GM19025 (cell line): ENCODE measurements at regions not wholly inside any gene's neighbourhood (a gene's known extent, or its start where the extent isn't known, plus 50 kb on each side); places are given as distances from the start of the nearest gene placed in this dataset.
"Not testable (repeated sequence)": the region's sequence is repeated elsewhere in the genome, so short reads cannot be mapped to it uniquely, and the experiment has no call there.

Experiments used
- ATAC-seq: cut with Tn5 transposase; IDR thresholded peaks from one replicate; pipeline ENCODE4 v1.9.1; 2021; ENCODE audit warnings: mild to moderate bottlenecking, low read depth, moderate library complexity; ENCODE audit not compliant: unreplicated experiment

DNA sequence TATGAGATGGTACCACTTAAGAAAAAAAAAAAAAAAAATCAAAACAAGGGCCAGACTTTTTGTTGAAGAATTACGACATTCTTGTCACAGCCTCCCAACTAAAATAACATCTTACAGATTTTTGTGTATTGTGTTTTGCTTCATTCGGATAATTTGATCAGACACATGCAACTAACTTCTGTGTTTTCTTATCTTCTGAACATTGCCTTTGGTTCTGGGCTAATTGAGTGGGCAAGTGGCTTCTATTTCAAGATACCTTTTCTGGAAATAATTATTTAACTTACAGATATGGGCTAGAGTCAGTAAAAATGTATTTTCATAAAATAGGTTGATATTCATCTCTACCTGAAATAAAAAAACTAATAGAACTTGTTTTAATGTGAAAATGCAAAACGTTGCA, 165.1 kb downstream of the ANKRD7 start:
- ATAC-seq, result no peak

DNA sequence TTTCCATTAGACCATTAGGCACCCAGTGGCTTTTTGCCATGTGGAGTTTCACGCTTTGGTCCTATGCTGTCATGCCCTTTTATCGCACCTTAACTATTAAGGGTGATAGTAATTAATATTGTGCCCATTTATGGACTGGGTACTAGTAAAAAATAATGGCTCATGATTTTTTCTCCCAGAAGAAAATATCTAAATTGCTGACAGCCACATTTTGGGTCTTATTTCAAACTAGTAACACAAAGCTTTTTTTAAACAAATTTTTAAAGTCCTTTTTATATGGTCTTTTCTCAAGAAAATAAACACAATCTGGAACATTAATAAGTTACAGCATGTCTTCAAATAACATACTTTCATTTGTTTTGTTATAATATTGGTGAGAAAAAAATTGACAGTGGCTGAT, 179.7 kb downstream of the ANKRD7 start:
- no peak for ATAC-seq

DNA sequence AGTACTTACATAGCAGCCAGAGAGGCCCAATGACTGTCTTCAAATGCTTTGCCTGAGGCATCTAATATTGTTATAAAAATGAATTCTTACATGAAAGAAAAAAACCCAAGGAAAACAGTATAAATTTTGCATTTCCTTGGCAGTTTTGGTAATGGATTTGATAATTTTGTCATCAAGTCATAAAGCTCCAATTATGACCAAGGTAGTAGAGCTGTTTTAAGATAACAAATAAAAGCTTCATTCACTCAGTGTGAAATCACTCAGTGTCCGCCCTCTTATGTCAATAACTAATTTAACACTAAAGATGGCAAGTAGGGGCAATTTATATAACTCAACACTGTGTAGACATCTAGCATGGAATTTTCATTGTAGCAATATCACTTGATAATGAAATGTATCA, 193.9 kb downstream of the ANKRD7 start:
- ATAC-seq, result no peak

DNA sequence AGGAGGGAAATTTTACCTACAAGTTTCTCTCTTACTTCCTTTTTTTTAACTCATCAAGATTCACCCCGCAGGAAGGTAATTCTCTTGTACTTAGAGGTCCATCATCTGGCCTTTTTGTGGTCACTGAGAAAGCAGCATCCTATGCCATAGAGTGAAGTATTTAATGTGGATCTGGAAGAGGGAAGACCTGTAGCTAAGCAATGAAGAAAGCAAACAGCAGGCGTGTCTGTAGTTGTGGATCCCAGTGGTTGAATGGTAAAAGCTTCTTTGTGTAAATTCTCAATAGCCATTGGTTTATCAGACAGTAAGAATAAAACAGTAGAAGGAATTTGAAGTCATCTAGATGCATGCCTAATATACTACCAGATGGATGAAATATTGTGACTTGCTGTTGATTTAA, 196.4 kb downstream of the ANKRD7 start:
- no peak for ATAC-seq

DNA sequence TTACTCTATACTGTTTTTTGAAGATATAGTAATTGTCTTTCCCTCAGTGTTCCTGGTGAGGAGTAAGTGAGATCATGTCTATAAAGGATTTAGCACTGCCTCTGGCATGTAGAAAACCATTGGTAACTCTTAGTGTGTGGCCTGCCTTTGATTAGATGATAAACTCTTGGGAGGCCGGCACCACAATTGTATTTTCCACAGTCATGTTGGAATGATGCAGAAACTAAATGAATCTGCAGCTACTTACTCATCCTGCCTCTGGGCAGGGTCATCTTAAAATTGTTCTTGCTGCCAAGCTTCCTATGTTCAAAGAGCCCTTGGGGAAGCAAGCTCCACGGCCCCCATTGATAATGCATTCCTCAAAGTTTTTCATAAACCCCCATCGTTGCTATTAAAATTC, 204.6 kb downstream of the ANKRD7 start:
- no peak for ATAC-seq

DNA sequence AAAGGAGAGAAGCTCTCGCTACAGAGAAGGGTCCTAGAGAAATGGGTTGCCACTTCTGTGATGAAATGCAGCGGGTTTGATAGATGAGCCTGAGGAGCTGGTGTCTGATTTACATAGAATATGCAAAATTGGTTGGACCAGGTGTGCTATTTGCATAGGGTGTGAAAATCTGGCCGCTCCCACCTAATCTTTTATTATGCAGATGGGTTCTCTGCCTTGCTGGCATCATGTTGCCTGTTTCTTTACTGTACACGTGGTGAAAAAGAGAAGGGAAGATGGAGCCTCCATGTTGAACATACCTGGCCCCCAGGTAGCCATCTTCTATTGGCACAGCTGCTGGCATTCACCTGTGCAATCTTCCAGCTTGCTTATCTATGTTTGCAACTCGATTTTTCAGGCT, 212.2 kb downstream of the ANKRD7 start:
- ATAC-seq, result no peak

DNA sequence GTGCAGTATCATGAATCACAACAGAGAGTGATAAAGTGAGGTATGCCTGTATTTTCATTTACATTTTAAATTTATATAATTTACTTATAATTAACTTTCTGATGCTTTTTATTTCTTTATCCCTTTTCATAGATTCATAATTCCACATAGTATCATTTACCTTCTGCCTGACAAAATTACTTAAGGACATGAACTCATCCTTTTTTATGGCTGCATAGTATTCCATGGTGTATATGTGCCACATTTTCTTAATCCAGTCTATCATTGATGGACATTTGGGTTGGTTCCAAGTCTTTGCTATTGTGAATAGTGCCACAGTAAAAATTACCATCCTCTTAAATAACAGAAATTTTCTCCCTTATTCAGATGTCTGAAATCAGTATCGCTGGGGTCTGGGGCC, 224.5 kb downstream of the ANKRD7 start:
- ATAC-seq, result not testable (repeated sequence)

DNA sequence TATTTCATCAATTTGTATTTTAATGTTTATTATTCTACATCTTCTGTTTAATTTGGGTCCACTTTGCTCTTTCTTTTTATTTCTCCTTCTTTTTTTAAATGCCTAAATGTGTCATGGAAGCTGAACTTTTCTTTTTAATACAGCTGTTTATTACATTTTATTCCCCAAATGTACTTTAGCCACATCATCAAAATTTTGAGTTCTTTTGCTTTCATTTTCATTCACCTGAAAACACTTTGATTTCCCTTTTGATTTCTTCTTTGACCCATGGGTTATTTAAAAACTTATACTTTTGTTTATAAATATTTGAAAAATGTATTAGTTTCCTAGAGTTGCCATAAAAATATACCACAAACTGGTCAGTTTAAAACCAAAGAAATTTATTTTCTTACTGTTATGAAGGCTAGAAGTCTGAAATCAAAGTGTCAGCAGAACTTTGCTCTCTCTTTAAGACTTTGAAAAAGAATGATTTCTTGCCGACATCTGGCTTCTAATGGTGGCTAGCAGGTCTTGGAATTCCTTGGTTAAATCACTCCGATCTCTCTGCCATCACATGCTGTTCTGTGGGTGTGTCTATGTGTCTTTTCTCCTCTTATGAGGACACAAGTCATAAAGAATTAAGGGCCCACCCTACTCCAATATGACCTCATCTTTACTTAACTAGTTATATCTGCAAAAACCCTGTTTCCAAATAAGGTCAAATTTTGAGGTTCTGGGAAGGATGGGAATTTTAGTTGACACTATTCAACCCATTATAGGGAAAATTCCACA, 225.5 kb downstream of the ANKRD7 start:
- no peak for ATAC-seq

DNA sequence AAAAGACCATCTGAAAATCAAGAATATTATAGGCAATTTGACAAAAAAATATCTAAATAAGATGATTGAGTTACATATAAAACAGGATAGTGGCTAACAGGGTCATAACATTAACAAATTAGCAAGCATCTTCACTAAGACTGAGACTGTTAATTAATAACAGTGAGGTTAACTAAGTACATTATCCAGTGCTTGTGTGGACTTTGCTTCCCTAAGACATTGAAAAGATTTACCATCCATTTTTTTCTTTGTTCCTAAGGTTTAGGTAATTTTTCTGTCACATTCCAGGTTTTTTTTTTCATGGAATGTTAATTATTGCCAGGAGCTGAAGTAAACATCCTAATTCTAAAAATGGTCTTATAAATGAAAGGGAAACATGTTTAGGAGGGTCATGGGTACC, 227.6 kb downstream of the ANKRD7 start:
- ATAC-seq, result no peak

DNA sequence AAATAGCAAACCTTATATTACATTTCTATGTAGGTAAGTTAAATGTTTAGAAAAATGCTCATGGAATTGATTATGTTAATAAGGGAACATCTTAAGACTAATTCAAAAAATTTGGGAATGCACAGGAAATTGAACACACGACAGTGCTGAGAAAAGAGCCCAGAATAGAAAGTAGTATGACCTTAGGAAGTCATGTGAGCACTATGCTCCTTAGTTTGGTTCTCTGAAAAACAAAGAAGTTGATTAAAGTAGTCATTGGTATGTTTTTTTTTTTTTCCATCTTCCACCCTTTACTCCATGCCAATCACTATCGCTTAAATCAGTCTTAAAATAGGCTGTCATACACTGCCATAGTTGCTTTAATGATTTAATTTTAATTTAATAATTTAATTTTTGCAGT, 242.9 kb downstream of the ANKRD7 start:
- no peak for ATAC-seq

DNA sequence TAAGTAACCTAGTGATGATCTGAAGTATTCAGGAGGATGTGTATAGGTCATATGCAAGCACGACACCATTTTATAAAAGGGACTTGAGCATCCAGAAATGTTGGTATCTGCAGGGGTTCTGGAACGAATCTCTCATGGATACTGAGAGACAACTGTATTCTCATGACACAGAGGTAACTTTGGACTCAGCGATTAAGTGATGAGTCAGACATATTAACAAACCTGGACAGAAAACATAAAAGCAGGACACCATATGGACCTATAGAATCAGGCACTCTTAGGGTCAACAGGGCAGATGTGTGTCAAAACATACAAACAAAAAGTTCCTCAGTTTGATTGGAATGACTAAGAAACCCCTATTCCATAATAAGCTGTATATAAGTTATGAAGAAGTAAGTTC, 248.1 kb downstream of the ANKRD7 start:
- no peak for ATAC-seq

DNA sequence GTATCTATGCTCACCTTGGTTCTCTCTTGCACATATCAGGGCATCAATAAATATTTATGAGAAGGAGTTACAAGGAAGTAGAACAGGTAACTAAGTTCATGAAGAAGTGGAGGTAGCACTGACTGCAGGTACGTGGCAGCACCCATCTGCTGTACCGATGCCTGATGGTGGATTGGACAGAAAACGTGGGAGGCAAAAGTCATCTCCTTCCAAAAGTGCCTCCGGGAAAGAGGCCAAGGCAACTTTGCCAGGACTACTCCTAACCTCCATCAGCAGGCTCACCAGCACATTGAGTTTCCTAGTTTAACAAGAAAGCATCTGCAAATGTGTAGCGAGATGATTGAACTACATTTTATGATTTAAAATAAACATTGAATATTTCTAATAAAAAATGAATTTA, 248.8 kb downstream of the ANKRD7 start:
- ATAC-seq, result no peak

DNA sequence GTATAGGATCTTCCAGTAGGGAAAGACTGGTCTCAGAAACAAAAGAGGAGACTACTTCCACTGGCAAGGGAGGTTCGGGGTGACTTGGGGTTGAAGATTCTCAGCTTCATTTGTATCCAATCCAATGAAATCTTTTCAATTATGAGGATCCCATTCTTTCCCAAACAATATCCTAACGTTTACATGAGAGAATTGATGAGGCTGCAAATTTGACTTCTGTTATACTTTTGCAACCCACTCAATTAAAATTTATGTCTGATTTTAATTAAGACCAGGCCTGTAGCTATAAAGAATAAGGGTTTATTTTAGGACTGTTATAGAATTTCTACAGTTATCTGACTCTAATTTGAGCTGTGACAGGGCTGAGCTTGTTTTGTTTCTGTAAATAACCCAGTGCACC, 251.5 kb downstream of the ANKRD7 start:
- ATAC-seq, result no peak

DNA sequence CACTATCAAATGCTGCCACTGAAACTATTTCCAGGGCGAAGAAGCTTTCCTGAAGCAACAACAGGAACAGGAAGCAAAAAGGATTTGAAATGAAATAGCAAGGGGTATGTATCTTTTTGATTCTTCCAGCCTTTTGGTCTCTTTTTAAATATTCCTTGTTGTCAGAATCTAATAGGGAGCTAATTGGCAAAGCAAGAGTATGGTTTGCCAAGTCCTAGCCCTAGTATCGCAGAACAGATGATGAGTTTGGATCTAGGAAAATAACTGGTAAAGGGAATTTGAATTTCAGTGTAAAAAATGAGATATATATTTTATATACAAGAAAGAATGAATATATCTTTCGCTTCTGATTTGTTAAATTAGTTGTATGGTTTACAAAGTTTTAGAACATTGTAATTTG, 252.5 kb downstream of the ANKRD7 start:
- no peak for ATAC-seq

DNA sequence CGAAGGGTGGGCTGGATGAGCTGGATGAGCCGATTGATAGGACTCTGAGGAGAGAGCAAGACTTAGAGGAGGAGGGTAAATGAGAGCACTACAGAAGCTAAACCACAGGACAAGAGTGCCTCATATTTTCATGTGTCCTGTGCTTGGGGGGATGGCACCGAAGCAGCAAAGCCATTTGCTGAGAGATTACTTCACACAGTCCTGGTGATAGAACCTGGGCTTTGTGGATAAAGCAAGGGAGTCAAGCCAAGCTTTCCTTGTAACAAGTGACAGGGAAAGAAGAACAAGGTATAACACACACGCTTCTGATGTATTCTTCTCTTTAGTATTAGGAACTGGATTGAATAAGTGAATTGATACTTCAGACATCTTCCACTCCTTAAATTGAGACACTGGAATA, 253.7 kb downstream of the ANKRD7 start:
- no peak for ATAC-seq

DNA sequence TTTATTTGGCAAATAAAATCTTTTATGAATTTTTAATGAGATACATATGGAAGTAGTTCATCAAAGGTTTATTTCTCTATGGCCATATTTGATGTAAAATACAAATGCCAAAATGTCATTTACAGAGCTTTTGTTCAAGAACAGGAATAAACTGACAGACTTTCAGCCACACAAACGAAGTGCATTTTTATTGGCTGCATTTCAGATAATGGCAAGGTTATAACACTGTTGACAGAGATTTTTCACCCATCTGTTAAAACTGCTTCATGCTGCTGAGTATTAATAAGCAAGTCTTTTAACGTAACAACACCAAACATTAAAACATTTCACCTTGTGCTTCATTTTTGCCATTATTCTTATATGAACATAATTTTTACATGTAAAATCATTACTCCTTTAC, 254.4 kb downstream of the ANKRD7 start:
- no peak for ATAC-seq

DNA sequence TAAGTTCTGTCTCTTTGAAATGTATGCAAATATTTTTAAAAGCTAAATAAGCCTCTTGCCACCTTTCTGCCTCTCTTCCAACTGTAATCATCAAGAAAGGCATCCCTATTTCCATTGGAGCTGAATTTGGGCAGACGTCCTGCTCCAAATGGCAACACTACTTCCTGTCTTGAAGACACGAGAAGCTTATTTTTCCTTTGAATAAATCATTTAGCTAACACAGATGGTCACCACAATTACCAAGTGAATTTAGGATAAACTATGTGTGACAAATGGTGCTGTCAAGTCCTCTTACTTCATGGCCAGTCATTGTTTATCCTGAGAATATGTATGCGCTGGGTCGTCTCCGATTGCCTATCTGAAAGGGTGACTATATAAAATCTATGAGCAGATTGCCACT, 268.0 kb downstream of the ANKRD7 start:
- ATAC-seq, result no peak

DNA sequence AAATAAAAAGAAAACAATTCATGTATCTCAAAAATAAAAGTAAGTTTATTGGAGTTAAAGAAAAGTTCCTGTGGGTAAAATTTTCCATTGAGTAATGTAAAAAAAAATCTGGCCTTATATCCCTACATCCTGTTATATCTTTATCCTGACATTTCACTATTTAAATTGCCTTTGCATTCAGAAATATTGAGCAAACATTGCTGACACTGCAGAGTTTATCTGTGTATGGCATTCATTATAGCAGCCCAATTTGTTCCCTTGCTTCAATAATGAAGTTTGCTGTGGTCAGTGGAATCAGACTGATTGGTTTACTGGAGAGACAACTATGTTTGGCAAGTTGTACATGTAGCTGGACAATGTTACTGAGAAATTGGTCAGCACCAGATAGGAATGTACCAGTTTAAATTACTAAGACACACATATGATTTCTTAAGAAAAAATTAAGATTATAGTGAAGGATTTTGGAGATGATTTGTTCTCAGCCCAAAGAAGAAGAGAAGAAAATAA, 271.7 kb downstream of the ANKRD7 start:
- no peak for ATAC-seq

DNA sequence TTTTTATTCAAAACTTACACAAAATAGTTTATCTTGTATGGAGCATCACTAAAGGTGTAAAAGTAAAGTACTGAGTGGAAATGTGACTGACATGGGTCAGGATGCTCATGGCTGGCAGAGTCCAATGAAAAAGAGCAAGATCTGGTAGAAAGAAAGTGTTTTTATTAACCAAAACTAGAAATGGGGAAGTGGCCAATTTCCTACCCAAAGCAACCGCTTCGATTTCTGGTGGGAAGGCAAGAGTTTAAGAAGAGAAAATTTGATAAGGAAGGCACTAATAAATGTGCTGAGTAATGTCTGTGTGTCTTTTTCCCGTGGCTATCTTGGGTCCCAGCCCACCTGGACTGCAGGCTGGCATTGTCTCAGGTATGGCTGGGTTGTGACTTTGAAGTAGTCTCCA, 277.7 kb downstream of the ANKRD7 start:
- no peak for ATAC-seq

DNA sequence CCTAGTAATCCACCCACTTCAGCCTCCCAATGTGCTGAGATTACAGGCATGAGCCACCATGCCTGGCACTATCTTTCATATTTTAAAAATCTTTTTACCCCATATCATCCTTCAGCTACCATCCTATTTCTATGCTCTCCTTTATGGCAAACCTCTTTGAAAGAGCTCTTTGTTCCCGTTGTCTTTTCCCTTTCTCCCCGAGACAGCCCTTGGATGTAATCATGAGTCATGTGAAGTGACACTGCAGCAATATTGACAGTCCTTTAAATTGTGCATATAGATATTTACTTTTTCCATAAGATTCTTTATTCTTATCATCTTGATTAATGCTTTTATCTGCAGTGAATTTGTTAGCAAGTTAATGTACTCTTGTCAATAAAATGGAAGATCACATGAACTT, 286.6 kb downstream of the ANKRD7 start:
- ATAC-seq, result no peak

DNA sequence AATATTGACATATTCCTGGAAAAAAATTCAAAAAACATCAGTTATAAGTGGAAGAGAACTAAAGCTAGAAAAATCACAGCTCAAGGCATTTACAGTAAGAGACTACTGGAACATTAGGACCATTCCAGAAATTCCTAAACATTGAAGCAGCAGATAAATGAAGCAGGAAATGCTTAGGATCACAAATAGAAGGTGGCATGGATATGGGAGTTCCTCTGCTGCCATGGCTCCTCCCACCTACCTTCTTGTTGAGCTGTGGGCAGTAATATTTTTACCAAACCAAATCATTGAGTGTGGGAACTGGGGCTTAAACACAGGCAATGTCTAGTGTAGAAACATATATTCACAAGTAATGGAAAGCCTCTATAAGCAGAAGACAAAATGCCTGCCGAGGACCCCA, 292.8 kb downstream of the ANKRD7 start:
- ATAC-seq, result no peak

DNA sequence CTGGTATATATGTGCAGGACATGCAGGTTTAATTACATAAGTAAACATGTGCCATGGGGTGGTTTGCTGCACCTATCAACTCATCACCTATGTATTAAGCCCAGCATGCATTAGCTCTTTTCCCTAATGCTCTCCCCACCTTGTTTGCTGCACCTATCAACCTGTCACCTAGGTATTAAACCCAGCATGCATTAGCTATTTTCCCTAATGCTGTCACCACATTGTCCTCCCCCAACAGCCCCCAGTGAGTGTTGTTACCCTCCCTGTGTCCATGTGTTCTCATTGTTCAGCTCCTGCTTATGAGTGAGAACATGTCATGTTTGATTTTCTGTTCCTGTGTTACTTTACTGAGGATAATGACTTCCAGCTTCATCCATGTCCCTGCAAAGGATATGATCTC, 300.5 kb downstream of the ANKRD7 start:
- ATAC-seq, result no peak

DNA sequence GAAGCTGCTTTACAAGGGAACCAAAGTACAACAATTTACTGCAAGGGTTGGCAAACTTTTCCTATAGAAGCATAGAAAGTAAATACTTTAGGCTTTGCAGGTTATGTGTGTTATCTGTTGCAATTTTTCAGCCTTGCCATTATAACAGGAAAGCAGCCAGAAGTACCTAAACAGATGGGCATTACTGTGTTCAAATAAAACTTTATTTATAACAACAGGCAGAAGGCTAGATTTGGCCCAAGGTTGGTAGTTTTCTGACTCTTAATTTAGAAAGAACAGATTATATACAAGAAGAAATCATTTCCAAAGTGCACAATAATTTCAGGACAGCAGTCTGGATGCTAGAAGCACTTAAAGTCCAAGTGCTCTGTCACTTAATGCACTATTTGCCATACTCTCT, 307.1 kb downstream of the ANKRD7 start:
- ATAC-seq, result no peak
